Spinal cord (tissue), 9 donors: ENCODE measurements at regions not wholly inside any gene's neighbourhood (a gene's known extent, or its start where the extent isn't known, plus 50 kb on each side); places are given as distances from the start of the nearest gene placed in this dataset.

ENCODE experiments used
- DNase-seq, 6 donors: peaks; one replicate each; pipeline versions ENCODE4 v3.0.0 to v3.0.0-alpha.2; 2013 to 2015; ENCODE audit warnings: low spot score in 6 of 6, low read depth in 4 of 6
- H3K27ac ChIP-seq: one replicate; pipeline ENCODE4 v1.5.1; 2013; ENCODE audit warnings: low read depth, low read length, control low read depth
- H3K27me3 ChIP-seq: one replicate; pipeline ENCODE4 v1.6.1; 2013; ENCODE audit warnings: low read length; ENCODE audit not compliant: control insufficient read depth, insufficient read depth
- H3K36me3 ChIP-seq: one replicate; pipeline ENCODE4 v1.6.1; 2013; ENCODE audit warnings: low read length; ENCODE audit not compliant: control insufficient read depth, insufficient read depth
- H3K4me1 ChIP-seq: one replicate; pipeline ENCODE4 v1.6.1; 2013; ENCODE audit warnings: low read length; ENCODE audit not compliant: control insufficient read depth, insufficient read depth
- H3K4me3 ChIP-seq: one replicate; pipeline ENCODE4 v1.5.1; 2013; ENCODE audit warnings: low read depth, low read length, control low read depth
- H3K9me3 ChIP-seq: one replicate; pipeline ENCODE4 v1.6.1; 2013; ENCODE audit warnings: low read length; ENCODE audit not compliant: control insufficient read depth, insufficient read depth
- WGBS: methylation state at CpG from one replicate; pipeline ENCODE4 v1.1.5; 2013; ENCODE audit warnings: missing lambda C conversion rate; ENCODE audit not compliant: insufficient coverage; 5-methylcytosine and 5-hydroxymethylcytosine counted together
- donor health status: healthy.

DNA sequence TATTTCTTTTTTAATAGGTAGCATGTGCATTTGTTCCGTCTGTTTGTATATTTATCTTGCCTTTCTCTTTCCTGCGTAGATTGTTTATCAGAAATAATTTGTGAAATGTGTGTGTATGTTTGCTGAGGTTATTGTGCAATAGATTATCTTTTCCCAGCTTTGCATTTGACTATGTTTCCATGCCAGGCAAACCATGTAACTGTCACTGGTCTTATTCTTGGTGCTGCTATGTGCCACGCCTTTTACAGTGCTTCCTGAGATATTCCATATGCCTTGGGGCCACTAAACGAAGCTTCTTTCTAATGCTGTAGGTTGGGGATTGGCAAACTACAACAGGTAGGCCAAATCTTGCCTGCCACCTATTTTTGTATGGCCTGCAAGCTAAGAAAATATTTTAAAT, 598.8 kb downstream of the PLPP3 start:
- WGBS = 100% methylated on average over 1 of the region's 4 CpGs
- no peaks in the 10 kb centered on the region for H3K36me3 ChIP-seq
- no peak overlapping the region for H3K4me3 ChIP-seq
- H3K27me3 ChIP-seq = no peaks in the 10 kb centered on the region
- H3K9me3 ChIP-seq = peaks cover 1% of the 10 kb centered on the region
- no peak for DNase-seq
- no peak overlapping the region for H3K27ac ChIP-seq
- no peaks in the 10 kb centered on the region for H3K4me1 ChIP-seq

DNA sequence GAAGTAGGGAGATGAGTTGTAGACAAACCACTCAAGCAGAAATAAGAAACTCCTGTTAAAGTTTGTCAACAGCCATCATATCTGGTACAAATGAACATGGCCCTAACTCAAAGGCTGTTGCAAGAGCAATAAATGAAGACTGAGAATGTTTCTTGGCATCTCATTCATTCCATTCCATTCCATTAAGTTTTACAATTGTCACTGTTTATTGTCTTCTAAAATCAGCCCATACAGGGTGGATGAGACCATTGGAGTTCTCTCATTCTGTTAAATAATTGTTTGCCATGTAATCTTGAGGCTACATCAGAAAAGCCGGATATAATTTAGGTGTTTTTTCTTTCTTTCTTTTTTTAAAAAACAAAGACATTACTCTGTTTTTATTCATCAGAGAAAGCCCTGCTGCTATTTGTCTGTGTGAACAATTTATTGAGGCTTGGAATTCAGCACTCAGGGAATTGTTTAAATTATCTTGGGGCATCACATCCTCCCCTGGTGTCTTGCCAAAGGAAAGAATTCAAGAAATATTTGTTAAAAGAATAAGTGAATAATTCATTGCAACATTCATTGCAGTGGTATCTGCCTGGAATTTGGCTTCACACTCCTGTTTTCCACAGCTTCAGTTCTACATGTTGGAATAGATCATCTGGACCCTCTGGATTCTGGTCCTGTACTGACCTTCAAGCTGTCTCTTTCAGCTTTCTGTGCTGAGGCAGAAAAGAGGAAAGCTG, 604.5 kb downstream of the PLPP3 start:
- Histone ChIP-seq H3K9me3 (peaks cover 1% of the 10 kb centered on the region), H3K36me3 (no peaks in the 10 kb centered on the region), H3K4me1 (no peaks in the 10 kb centered on the region), H3K27ac (no peak overlapping the region), H3K27me3 (no peaks in the 10 kb centered on the region), H3K4me3 (no peak overlapping the region)
- peak in 1 of 6 donors; percentile 14 for DNase-seq
- no CpG with 5 or more reads among the region's 1 CpG for WGBS

DNA sequence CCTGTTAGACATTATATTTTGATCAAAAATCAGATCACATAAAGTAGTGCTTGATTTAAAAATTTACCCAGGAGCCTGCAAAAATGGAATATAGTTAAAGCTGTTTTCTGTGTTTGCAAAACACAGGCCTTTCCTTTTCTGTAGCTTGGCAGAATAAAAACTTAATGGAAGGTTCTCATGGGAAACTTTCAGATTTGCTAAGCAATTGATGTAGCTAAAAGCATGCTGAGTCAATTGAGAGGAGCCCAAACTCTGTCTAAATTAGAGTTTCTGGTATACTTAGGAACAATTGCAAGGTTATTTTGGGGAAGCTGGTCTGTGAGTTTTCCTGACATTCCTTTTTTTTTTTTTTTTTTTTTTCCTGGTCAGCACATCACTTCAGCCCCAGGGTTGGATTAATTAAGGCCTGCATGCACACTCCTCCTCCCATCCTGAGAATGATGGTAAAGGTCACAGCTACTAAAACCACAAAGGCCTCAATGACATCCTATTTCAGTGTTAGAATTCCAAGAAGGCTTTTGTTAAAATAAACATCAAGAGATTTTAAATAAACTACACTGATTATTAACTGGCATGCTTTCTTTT, 608.7 kb downstream of the PLPP3 start:
- Histone ChIP-seq H3K36me3 (no peaks in the 10 kb centered on the region), H3K27ac (no peak overlapping the region), H3K4me1 (no peaks in the 10 kb centered on the region), H3K27me3 (no peaks in the 10 kb centered on the region), H3K9me3 (no peaks in the 10 kb centered on the region), H3K4me3 (no peak overlapping the region)
- peak in 1 of 6 donors; percentile 28 for DNase-seq

GRCh38 chr1:55969322-55969721, 610.0 kb downstream of the PLPP3 start:
- Histone ChIP-seq H3K4me3 (no peak overlapping the region), H3K4me1 (no peaks in the 10 kb centered on the region), H3K36me3 (no peaks in the 10 kb centered on the region), H3K27me3 (no peaks in the 10 kb centered on the region), H3K9me3 (no peaks in the 10 kb centered on the region), H3K27ac (no peak overlapping the region)
- no peak for DNase-seq

- Histone ChIP-seq H3K4me3 (no peak overlapping the region), H3K4me1 (no peaks in the 10 kb centered on the region), H3K27ac (no peak overlapping the region), H3K9me3 (no peaks in the 10 kb centered on the region), H3K36me3 (no peaks in the 10 kb centered on the region), H3K27me3 (no peaks in the 10 kb centered on the region)
- no peak for DNase-seq
- 82% methylated on average over 2 of the region's 7 CpGs for WGBS
Measured at GRCh38 chr1:55968661-55969060, 610.7 kb downstream of the PLPP3 start.

DNA sequence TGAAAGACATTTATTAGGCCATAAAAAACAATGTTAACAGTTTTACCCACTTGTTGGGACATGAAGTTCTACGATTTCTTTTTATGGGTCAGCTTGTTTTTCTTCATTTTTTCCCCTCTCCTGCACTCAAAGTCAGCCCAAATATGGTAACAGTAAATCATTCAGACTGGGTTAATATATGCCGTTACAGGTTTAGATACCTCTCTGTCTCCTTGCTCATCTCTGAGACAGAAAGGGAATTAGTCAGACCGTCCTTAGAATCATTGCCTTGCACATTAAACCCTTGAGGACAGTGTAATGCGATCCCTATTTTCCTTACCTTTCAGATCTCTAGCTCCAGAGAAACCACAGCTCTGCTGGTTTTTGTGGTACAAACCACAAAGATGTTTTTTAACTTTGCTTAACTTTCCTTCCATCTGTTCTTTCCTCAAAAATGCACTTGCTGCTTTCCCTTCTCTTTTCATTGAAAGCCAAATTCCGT, 613.3 kb downstream of the PLPP3 start:
- WGBS = 64% methylated on average over 3 of the region's 5 CpGs
- Histone ChIP-seq H3K4me3 (no peak overlapping the region), H3K4me1 (no peaks in the 10 kb centered on the region), H3K27me3 (no peaks in the 10 kb centered on the region), H3K9me3 (no peaks in the 10 kb centered on the region), H3K36me3 (no peaks in the 10 kb centered on the region), H3K27ac (no peak overlapping the region)
- DNase-seq = no peak

GRCh38 chr1:55962472-55962871, 616.9 kb downstream of the PLPP3 start:
- Histone ChIP-seq H3K27ac (no peak overlapping the region), H3K4me3 (no peak overlapping the region), H3K4me1 (no peaks in the 10 kb centered on the region), H3K27me3 (no peaks in the 10 kb centered on the region), H3K9me3 (no peaks in the 10 kb centered on the region), H3K36me3 (no peaks in the 10 kb centered on the region)
- no peak for DNase-seq
- WGBS = 100% methylated on average over 1 of the region's 2 CpGs

- no peak overlapping the region for H3K4me3 ChIP-seq
- no peaks in the 10 kb centered on the region for H3K27me3 ChIP-seq
- 42% methylated on average over 2 of the region's 3 CpGs for WGBS
- H3K36me3 ChIP-seq = no peaks in the 10 kb centered on the region
- no peaks in the 10 kb centered on the region for H3K9me3 ChIP-seq
- H3K4me1 ChIP-seq = no peaks in the 10 kb centered on the region
- no peak overlapping the region for H3K27ac ChIP-seq
- DNase-seq = no peak
Measured at GRCh38 chr1:55959136-55959548, 620.2 kb downstream of the PLPP3 start.

GRCh38 chr1:55958498-55958897, 620.9 kb downstream of the PLPP3 start:
- 89% methylated on average over 1 of the region's 2 CpGs for WGBS
- Histone ChIP-seq H3K4me3 (no peak overlapping the region), H3K27me3 (no peaks in the 10 kb centered on the region), H3K27ac (no peak overlapping the region), H3K4me1 (no peaks in the 10 kb centered on the region), H3K9me3 (no peaks in the 10 kb centered on the region), H3K36me3 (no peaks in the 10 kb centered on the region)
- no peak for DNase-seq

GRCh38 chr1:55957276-55957675, 622.1 kb downstream of the PLPP3 start:
- DNase-seq = no peak
- Histone ChIP-seq H3K4me3 (no peak overlapping the region), H3K27ac (no peak overlapping the region), H3K27me3 (no peaks in the 10 kb centered on the region), H3K36me3 (no peaks in the 10 kb centered on the region), H3K4me1 (no peaks in the 10 kb centered on the region), H3K9me3 (no peaks in the 10 kb centered on the region)
